B cell (primary cell): ENCODE measurements at regions not wholly inside any gene's neighbourhood (a gene's known extent, or its start where the extent isn't known, plus 50 kb on each side); places are given as distances from the start of the nearest gene placed in this dataset.

Source experiments
- ATAC-seq: fragments of 200-7000 bp; cut with Tn5 transposase; one replicate; pipeline ENCODE4 v1.10.0; 2021; ENCODE audit warnings: low read depth, mild to moderate bottlenecking, moderate number of reproducible peaks, moderate library complexity
- CTCF ChIA-PET: fragments of 350-600 bp; sonication (Branson Sonifier 250); formaldehyde crosslinking; loops from one replicate; lab custom pipeline; 2021; ENCODE audit warnings: antibody characterized with exemption, inconsistent platforms; lab: Charles Lee
- POLR2A ChIA-PET: fragments of 350-600 bp; sonication (Branson Sonifier 250); formaldehyde crosslinking; loops from one replicate; lab custom pipeline; 2021; ENCODE audit warnings: antibody characterized with exemption; lab: Charles Lee
- DNase-seq: peaks from one replicate; pipeline ENCODE4 v3.0.0; 2013
- H2AFZ ChIP-seq: 2 replicates; pipeline ENCODE4 v1.6.1; 2012; ENCODE audit warnings: mild to moderate bottlenecking, low read depth, low read length; ENCODE audit not compliant: insufficient read depth, poor library complexity, severe bottlenecking
- H3K27ac ChIP-seq, 2 donors: 1 replicate in 1 of 2; 2 replicates in 1 of 2; pipeline ENCODE4 v1.5.1; 2012 to 2013; ENCODE audit warnings: low read length in 2 of 2, mild to moderate bottlenecking in 2 of 2, moderate library complexity in 1 of 2
- H3K27me3 ChIP-seq, 4 experiments: fragments of 200-600 bp in 1 of 4; sonication (generic) in 1 of 4; replicated peaks in 1 of 4; 1 replicate in 2 of 4; 2 replicates in 2 of 4; pipeline versions ENCODE4 v1.6.1 to v1.7.0; 2013 to 2016; ENCODE audit warnings: low read length in 3 of 4, mild to moderate bottlenecking in 2 of 4, mixed read lengths in 1 of 4, moderate library complexity in 1 of 4; ENCODE audit not compliant: insufficient read depth in 4 of 4, control insufficient read depth in 3 of 4; ENCODE audit errors: control extremely low read depth in 1 of 4
- H3K36me3 ChIP-seq, 2 experiments: replicated peaks in 1 of 2; 1 replicate in 1 of 2; 2 replicates in 1 of 2; pipeline versions ENCODE4 v1.6.1 to v1.7.1; 2013; ENCODE audit warnings: low read length in 1 of 2; ENCODE audit not compliant: insufficient read depth in 2 of 2, control insufficient read depth in 1 of 2; ENCODE audit errors: control extremely low read depth in 1 of 2, extremely low read depth in 1 of 2
- H3K4me1 ChIP-seq, 2 donors: fragments of 200-600 bp in 1 of 2; sonication (generic) in 1 of 2; 1 replicate in 1 of 2; 2 replicates in 1 of 2; pipeline versions ENCODE4 v1.5.1 to v1.6.1; 2013 to 2017; ENCODE audit warnings: low read length in 2 of 2; ENCODE audit not compliant: control insufficient read depth in 2 of 2, insufficient read depth in 2 of 2
- H3K4me2 ChIP-seq: replicated peaks from 2 replicates; pipeline ENCODE3; 2012; ENCODE audit warnings: mild to moderate bottlenecking, low read depth, low read length; ENCODE audit not compliant: poor library complexity, severe bottlenecking
- H3K4me3 ChIP-seq, 5 experiments: fragments of 200-600 bp in 1 of 5; sonication (generic) in 1 of 5; 1 replicate in 3 of 5; 2 replicates in 2 of 5; pipeline versions ENCODE4 v1.5.1 to v1.7.0; 2011 to 2016; ENCODE audit warnings: low read length in 4 of 5, mild to moderate bottlenecking in 4 of 5, low read depth in 2 of 5, control low read depth in 1 of 5, moderate library complexity in 1 of 5; ENCODE audit not compliant: insufficient read depth in 1 of 5; ENCODE audit errors: control extremely low read depth in 1 of 5, extremely low read depth in 1 of 5
- H3K79me2 ChIP-seq: fragments of 200-600 bp; sonication (generic); one replicate; pipeline ENCODE4 v1.6.0; 2016; ENCODE audit warnings: low read length; ENCODE audit not compliant: control insufficient read depth, insufficient read depth
- H3K9ac ChIP-seq: fragments of 200-600 bp; sonication (generic); 2 replicates; pipeline ENCODE4 v1.6.1; 2017; ENCODE audit warnings: mild to moderate bottlenecking, low read length, moderate library complexity
- H3K9me3 ChIP-seq, 3 donors: one replicate each; pipeline versions ENCODE4 v1.6.1 to v1.7.1; 2013; ENCODE audit warnings: low read length in 2 of 3; ENCODE audit not compliant: control insufficient read depth in 2 of 3, insufficient read depth in 1 of 3; ENCODE audit errors: control extremely low read depth in 1 of 3
- H4K20me1 ChIP-seq: 2 replicates; pipeline ENCODE4 v1.6.0; 2012; ENCODE audit warnings: mild to moderate bottlenecking, low read length; ENCODE audit not compliant: insufficient read depth, control insufficient read depth, poor library complexity, severe bottlenecking
- H3K27ac Mint-ChIP-seq: one replicate; pipeline ENCODE4 v1.8.0; 2021; ENCODE audit warnings: mixed read lengths
- H3K27me3 Mint-ChIP-seq: one replicate; pipeline ENCODE4 v1.8.0; 2021; ENCODE audit warnings: mixed read lengths
- H3K4me1 Mint-ChIP-seq: one replicate; pipeline ENCODE4 v1.8.0; 2021; ENCODE audit warnings: mixed read lengths
- H3K4me3 Mint-ChIP-seq: one replicate; pipeline ENCODE4 v1.8.0; 2021; ENCODE audit warnings: mixed read lengths
- H3K9me3 Mint-ChIP-seq: one replicate; pipeline ENCODE4 v1.8.0; 2022; ENCODE audit warnings: mixed read lengths; ENCODE audit not compliant: insufficient read depth
- CTCF ChIP-seq: fragments of 200-600 bp; IDR thresholded peaks from one replicate; pipeline ENCODE4 v1.8.0; 2022; ENCODE audit warnings: antibody characterized with exemption, mild to moderate bottlenecking
- EZH2 ChIP-seq: IDR thresholded peaks from 2 replicates; pipeline ENCODE4 v1.6.1; 2012; ENCODE audit warnings: borderline replicate concordance, low read depth, mild to moderate bottlenecking, moderate library complexity, low read length; ENCODE audit not compliant: insufficient read depth, poor library complexity, severe bottlenecking
- WGBS: methylation state at CpG from one replicate; pipeline ENCODE4 v1.1.5; 2013; ENCODE audit warnings: missing lambda C conversion rate; ENCODE audit not compliant: insufficient coverage; 5-methylcytosine and 5-hydroxymethylcytosine counted together
- intact Hi-C: fragments of 100-400 bp; cut with micrococcal nuclease; formaldehyde crosslinking; loops from one replicate; pipeline ENCODE4 v1.10.0; 2022

GRCh38 chr6:156575361-156575760, 201.8 kb upstream of the ARID1B start:
- Mint-ChIP-seq H3K27me3 (peaks cover 11% of the 10 kb centered on the region), H3K27ac (no peak overlapping the region), H3K4me1 (no peaks in the 10 kb centered on the region), H3K4me3 (no peak overlapping the region), H3K9me3 (peaks cover 16% of the 10 kb centered on the region)
- no peak for DNase-seq
- POLR2A ChIA-PET = no interaction called here
- H3K36me3 ChIP-seq = no peaks in the 10 kb centered on the region
- CTCF ChIA-PET = no interaction called here
- peaks cover 2 to 41% (median 21%) of the 10 kb centered on the region in 3 donors for H3K9me3 ChIP-seq
- intact Hi-C loops = no loop called here
- H3K9ac ChIP-seq = no peak overlapping the region
- H2AFZ ChIP-seq = no peak overlapping the region
- TF ChIP-seq EZH2 (no peak), CTCF (no peak)
- H3K27ac ChIP-seq = no peak overlapping the region
- ATAC-seq = no peak
- no peaks in the 10 kb centered on the region for H4K20me1 ChIP-seq
- no peak overlapping the region for H3K4me3 ChIP-seq
- H3K4me1 ChIP-seq = no peaks in the 10 kb centered on the region
- no peak overlapping the region for H3K4me2 ChIP-seq
- no peaks in the 10 kb centered on the region for H3K79me2 ChIP-seq
- H3K27me3 ChIP-seq = no peaks in the 10 kb centered on the region

GRCh38 chr6:156564807-156565149, 212.4 kb upstream of the ARID1B start:
- Histone ChIP-seq H3K9me3 (peaks cover 0 to 4% (median 4%) of the 10 kb centered on the region in 3 donors), H3K79me2 (no peaks in the 10 kb centered on the region), H3K9ac (no peak overlapping the region), H3K4me1 (peaks cover 2 to 12% of the 10 kb centered on the region in 2 donors), H3K27me3 (no peaks in the 10 kb centered on the region), H3K27ac (no peak overlapping the region), H3K4me3 (no peak overlapping the region), H3K4me2 (peak overlapping the region; percentile 28), H3K36me3 (no peaks in the 10 kb centered on the region), H2AFZ (peak overlapping the region; percentile 20), H4K20me1 (no peaks in the 10 kb centered on the region)
- ATAC-seq (no peak), DNase-seq (no peak)
- H3K27ac Mint-ChIP-seq = no peak overlapping the region
- TF ChIP-seq CTCF (no peak), EZH2 (no peak)
- H3K4me3 Mint-ChIP-seq = no peak overlapping the region
- WGBS = 92% methylated on average over 8 of the region's 10 CpGs
- ChIA-PET CTCF (interaction anchor here (0.7 to 3.6 kb wide), 19 partner anchors 66 to 620 kb away, joined by 3 to 34 read pairs (median 3); partner anchors contain the start of gene ARID1B), POLR2A (no interaction called here)
- intact Hi-C loops = loop anchor here (1.0 to 10.0 kb wide), 7 partner anchors 73 to 710 kb away; partner anchors contain the start of gene ARID1B
- peaks cover 6% of the 10 kb centered on the region for H3K9me3 Mint-ChIP-seq
- peaks cover 16% of the 10 kb centered on the region for H3K4me1 Mint-ChIP-seq
- peaks cover 19% of the 10 kb centered on the region for H3K27me3 Mint-ChIP-seq
